ENCODE measurements at regions not wholly inside any gene's neighbourhood (a gene's known extent, or its start where the extent isn't known, plus 50 kb on each side); places are given as distances from the start of the nearest gene placed in this dataset.
A peak's percentile ranks its signal among the peaks of the same experiment; 100 is the strongest.

GRCh38 chr12:105622846-105623736 lies 292.6 kb downstream of the C12orf75 start:
- TF ChIP-seq NFIC (IDR thresholded peaks at IDR 0.05): no peak

GRCh38 chr12:105626653-105627052 lies 296.2 kb downstream of the C12orf75 start:
- peak; percentile 2; the same call in 1 of the 2 replicates for TF ChIP-seq RAD21 (IDR thresholded peaks at IDR 0.05; ENCODE audit: low read depth)
- no peak for TF ChIP-seq ZBTB7A (IDR thresholded peaks at IDR 0.05; ENCODE audit: low read depth)
- TF ChIP-seq, protein P1, sequence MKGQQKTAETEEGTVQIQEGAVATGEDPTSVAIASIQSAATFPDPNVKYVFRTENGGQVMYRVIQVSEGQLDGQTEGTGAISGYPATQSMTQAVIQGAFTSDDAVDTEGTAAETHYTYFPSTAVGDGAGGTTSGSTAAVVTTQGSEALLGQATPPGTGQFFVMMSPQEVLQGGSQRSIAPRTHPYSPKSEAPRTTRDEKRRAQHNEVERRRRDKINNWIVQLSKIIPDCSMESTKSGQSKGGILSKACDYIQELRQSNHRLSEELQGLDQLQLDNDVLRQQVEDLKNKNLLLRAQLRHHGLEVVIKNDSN (IDR thresholded peaks at IDR 0.05): no peak
- peak; percentile 57 for TF ChIP-seq NFIC (IDR thresholded peaks at IDR 0.05)
- no peak for TF ChIP-seq TEAD4 (IDR thresholded peaks at IDR 0.05)
- TF ChIP-seq, protein P2, sequence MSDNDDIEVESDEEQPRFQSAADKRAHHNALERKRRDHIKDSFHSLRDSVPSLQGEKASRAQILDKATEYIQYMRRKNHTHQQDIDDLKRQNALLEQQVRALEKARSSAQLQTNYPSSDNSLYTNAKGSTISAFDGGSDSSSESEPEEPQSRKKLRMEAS (IDR thresholded peaks at IDR 0.05): peak; percentile 73
- peak; percentile 29; the same call in 1 of the 2 replicates for TF ChIP-seq FOXM1 (IDR thresholded peaks at IDR 0.05; ENCODE audit: borderline replicate concordance, low read depth)
- TF ChIP-seq TCF12 (IDR thresholded peaks at IDR 0.05; ENCODE audit: low read depth): peak; percentile 52
- peak; percentile 67; the same call in 1 of the 2 replicates for TF ChIP-seq EP300 (IDR thresholded peaks at IDR 0.05; ENCODE audit: borderline replicate concordance)
- TF ChIP-seq, protein P3, sequence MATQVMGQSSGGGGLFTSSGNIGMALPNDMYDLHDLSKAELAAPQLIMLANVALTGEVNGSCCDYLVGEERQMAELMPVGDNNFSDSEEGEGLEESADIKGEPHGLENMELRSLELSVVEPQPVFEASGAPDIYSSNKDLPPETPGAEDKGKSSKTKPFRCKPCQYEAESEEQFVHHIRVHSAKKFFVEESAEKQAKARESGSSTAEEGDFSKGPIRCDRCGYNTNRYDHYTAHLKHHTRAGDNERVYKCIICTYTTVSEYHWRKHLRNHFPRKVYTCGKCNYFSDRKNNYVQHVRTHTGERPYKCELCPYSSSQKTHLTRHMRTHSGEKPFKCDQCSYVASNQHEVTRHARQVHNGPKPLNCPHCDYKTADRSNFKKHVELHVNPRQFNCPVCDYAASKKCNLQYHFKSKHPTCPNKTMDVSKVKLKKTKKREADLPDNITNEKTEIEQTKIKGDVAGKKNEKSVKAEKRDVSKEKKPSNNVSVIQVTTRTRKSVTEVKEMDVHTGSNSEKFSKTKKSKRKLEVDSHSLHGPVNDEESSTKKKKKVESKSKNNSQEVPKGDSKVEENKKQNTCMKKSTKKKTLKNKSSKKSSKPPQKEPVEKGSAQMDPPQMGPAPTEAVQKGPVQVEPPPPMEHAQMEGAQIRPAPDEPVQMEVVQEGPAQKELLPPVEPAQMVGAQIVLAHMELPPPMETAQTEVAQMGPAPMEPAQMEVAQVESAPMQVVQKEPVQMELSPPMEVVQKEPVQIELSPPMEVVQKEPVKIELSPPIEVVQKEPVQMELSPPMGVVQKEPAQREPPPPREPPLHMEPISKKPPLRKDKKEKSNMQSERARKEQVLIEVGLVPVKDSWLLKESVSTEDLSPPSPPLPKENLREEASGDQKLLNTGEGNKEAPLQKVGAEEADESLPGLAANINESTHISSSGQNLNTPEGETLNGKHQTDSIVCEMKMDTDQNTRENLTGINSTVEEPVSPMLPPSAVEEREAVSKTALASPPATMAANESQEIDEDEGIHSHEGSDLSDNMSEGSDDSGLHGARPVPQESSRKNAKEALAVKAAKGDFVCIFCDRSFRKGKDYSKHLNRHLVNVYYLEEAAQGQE (IDR thresholded peaks at IDR 0.05; ENCODE audit: low read depth): no peak
- no peak for TF ChIP-seq CREB1 (IDR thresholded peaks at IDR 0.05; ENCODE audit: low read depth)

- no peak for TF ChIP-seq TEAD4 (IDR thresholded peaks at IDR 0.05)
- TF ChIP-seq, protein P2 (IDR thresholded peaks at IDR 0.05): no peak
- TF ChIP-seq EGR1 (IDR thresholded peaks at IDR 0.05): no peak
- TF ChIP-seq RAD21 (IDR thresholded peaks at IDR 0.05; ENCODE audit: low read depth): no peak
- TF ChIP-seq, protein P1 (IDR thresholded peaks at IDR 0.05): no peak
- TF ChIP-seq, protein P3 (IDR thresholded peaks at IDR 0.05; ENCODE audit: low read depth): no peak
- TF ChIP-seq FOXM1 (IDR thresholded peaks at IDR 0.05; ENCODE audit: borderline replicate concordance, low read depth): no peak
- TF ChIP-seq TAF1 (IDR thresholded peaks at IDR 0.05; ENCODE audit: low read depth): no peak
- no peak for TF ChIP-seq CREB1 (IDR thresholded peaks at IDR 0.05; ENCODE audit: low read depth)
- no peak for TF ChIP-seq ZBTB7A (IDR thresholded peaks at IDR 0.05; ENCODE audit: low read depth)
- no peak for TF ChIP-seq NFIC (IDR thresholded peaks at IDR 0.05)
- no peak for TF ChIP-seq CEBPB (IDR thresholded peaks at IDR 0.05)
- no peak for TF ChIP-seq TCF12 (IDR thresholded peaks at IDR 0.05; ENCODE audit: low read depth)
- no peak for TF ChIP-seq EP300 (IDR thresholded peaks at IDR 0.05; ENCODE audit: borderline replicate concordance)
- TF ChIP-seq YY1 (IDR thresholded peaks at IDR 0.05; ENCODE audit: low read depth): no peak
Observed at GRCh38 chr12:105637470-105637869, 307.0 kb downstream of the C12orf75 start.

GRCh38 chr12:105640761-105641160 lies 310.3 kb downstream of the C12orf75 start:
- TF ChIP-seq, protein P3 (IDR thresholded peaks at IDR 0.05; ENCODE audit: low read depth): no peak
- TF ChIP-seq CREB1 (IDR thresholded peaks at IDR 0.05; ENCODE audit: low read depth) (no peak), YY1 (IDR thresholded peaks at IDR 0.05; ENCODE audit: low read depth) (no peak), CEBPB (IDR thresholded peaks at IDR 0.05) (no peak), TAF1 (IDR thresholded peaks at IDR 0.05; ENCODE audit: low read depth) (no peak), EP300 (IDR thresholded peaks at IDR 0.05; ENCODE audit: borderline replicate concordance) (no peak), TCF12 (IDR thresholded peaks at IDR 0.05; ENCODE audit: low read depth) (no peak), EGR1 (IDR thresholded peaks at IDR 0.05) (no peak), RAD21 (IDR thresholded peaks at IDR 0.05; ENCODE audit: low read depth) (no peak), FOXM1 (IDR thresholded peaks at IDR 0.05; ENCODE audit: borderline replicate concordance, low read depth) (no peak), NFIC (IDR thresholded peaks at IDR 0.05) (no peak), TEAD4 (IDR thresholded peaks at IDR 0.05) (no peak), ZBTB7A (IDR thresholded peaks at IDR 0.05; ENCODE audit: low read depth) (no peak)
- TF ChIP-seq, protein P2 (IDR thresholded peaks at IDR 0.05): no peak
- TF ChIP-seq, protein P1 (IDR thresholded peaks at IDR 0.05): no peak
